Motor neuron (in vitro differentiated cells): ENCODE measurements at regions not wholly inside any gene's neighbourhood (a gene's known extent, or its start where the extent isn't known, plus 50 kb on each side); places are given as distances from the start of the nearest gene placed in this dataset.
"Not testable (repeated sequence)": the region's sequence is repeated elsewhere in the genome, so short reads cannot be mapped to it uniquely, and the experiment has no call there.

Source experiments
- ATAC-seq, 8 experiments: fragments of 200-7000 bp; cut with Tn5 transposase; replicated peaks in 6 of 8; 2 replicates each; pipeline ENCODE4 v1.8.0; 2021; ENCODE audit warnings: mild to moderate bottlenecking in 8 of 8, moderate library complexity in 8 of 8
- H3K27ac ChIP-seq, 2 donors: fragments of 250-450 bp; sonication (Bioruptor Pico); 2 replicates each; pipeline ENCODE4 v1.9.0; 2021; ENCODE audit warnings: antibody characterized with exemption in 2 of 2, mild to moderate bottlenecking in 2 of 2, moderate library complexity in 1 of 2
- H3K4me1 ChIP-seq, 2 donors: fragments of 250-450 bp; sonication (Bioruptor Pico); replicated peaks in 1 of 2; 2 replicates each; pipeline ENCODE4 v1.6.1; 2021; ENCODE audit warnings: antibody characterized with exemption in 2 of 2, mild to moderate bottlenecking in 2 of 2, moderate library complexity in 1 of 2
- H3K4me3 ChIP-seq, 5 donors: fragments of 250-450 bp; sonication (Bioruptor Pico); 2 replicates each; pipeline ENCODE4 v1.9.0; 2021; ENCODE audit warnings: antibody characterized with exemption in 5 of 5, mild to moderate bottlenecking in 5 of 5, moderate library complexity in 4 of 5
- WGBS, 10 experiments: fragments of 450-650 bp; shearing (Covaris generic); methylation state at CpG; one replicate each; pipeline ENCODE4 v1.0.0; 2022; 5-methylcytosine and 5-hydroxymethylcytosine counted together
- in situ Hi-C, 9 experiments: fragments of 400-800 bp; cut with MboI; loops; one replicate each; pipeline ENCODE4 v1.15.0; 2021; ENCODE audit warnings: low sequenced_read_pairs in 9 of 9, low pct_unique_long_range_greater_than_20kb in 2 of 9; ENCODE audit not compliant: unreplicated experiment in 9 of 9

DNA sequence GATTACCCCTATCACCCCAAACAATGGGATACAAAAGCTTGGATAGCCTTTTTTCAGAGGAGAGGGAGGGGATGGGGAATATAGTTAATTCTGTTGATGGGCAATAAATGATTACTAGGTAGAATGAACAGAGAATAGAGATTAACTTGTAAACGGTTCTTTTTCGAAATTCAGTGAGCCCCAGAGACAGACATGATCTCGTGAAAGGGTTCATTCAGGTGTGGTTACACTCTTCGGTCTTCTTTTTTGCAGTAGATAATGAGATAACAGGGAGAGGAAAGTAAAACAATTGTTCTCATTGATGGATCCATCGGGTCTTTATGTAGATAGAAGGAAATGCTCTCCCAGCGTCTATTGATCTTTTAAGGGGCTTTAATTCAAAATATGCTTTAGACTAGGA is 69.3 kb upstream of the RASSF8 start:
- WGBS, 10 experiments, result 0 to 89% (median 62%) methylated on average over 1 to 6 of the region's 6 CpGs; no CpG with 5 or more reads in 1 of the 10 experiments
- H3K27ac ChIP-seq, result no peak overlapping the region
- in situ Hi-C loops, result no loop called here
- no peak for ATAC-seq
- H3K4me3 ChIP-seq, result no peak overlapping the region
- peaks cover 0 to 12% of the 10 kb centered on the region in 2 donors for H3K4me1 ChIP-seq

DNA sequence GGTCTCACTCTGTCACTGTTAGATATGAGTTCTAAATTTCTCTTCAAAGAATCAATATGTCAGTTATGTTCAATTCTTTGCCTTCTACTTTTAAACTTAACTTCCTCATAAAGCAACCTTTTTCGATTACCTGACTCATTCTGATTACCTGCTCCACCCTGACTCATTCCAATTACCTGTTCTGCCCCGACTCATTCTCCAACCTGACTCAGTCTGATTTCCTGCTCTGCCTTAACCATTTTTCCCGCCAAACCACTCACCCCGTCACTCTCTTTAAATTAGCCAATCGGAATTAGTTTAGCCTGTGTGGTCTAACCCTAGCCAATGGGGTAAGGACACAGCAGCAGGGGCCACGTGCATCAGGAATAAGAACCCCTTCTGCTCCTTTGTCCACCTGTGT is 67.4 kb upstream of the RASSF8 start:
- H3K4me1 ChIP-seq, result peaks cover 0 to 12% of the 10 kb centered on the region in 2 donors
- ATAC-seq, H3K27ac ChIP-seq, H3K4me3 ChIP-seq, in situ Hi-C loops: not testable (repeated sequence)
- 67 to 100% (median 93%) methylated on average over 1 to 6 of the region's 6 CpGs for WGBS, 10 experiments

DNA sequence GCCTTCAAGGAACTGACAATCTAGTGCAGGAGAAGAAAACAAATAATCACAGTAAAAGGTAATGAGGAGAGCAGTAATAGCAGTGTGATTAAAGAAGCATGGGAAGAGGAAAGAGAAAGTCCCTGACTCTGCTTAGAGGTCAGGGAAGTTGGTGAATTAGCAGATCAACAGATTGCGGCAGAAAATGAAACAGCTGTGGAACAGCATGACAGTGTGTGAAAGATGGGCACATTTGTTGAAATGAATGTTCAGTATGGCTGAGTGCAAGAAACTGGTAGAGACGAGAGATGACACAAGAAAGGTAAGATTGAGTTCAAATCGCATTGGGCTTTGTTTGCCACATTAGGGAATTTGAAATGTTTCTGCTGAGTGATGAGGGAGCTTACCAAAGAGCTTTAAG is 63.7 kb upstream of the RASSF8 start:
- Histone ChIP-seq H3K4me1 (no peaks in the 10 kb centered on the region), H3K4me3 (no peak overlapping the region), H3K27ac (no peak overlapping the region)
- ATAC-seq, result no peak
- in situ Hi-C loops, result no loop called here
- WGBS, 10 experiments, result 37 to 96% (median 77%) methylated on average over 1 to 3 of the region's 3 CpGs

DNA sequence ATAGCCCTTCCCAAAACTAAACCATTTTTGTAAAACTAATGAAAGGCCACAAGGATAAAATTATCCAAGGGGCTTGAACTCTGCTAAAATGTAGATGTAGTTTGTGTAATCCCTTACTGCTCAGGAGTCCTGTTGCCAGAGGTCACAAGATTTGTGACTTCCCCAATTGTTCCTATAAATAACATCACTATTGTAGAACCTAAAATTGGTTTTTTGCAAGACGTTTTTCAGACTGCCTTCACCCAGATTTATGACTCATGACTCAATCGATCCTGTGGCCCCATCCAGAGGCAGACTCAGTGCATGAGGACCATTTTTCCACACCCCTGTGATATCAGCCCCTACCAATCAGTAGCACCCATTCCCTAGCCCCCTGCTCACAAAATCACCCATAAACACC is 61.5 kb upstream of the RASSF8 start:
- 0 to 92% (median 40%) methylated on average over 1 to 2 of the region's 2 CpGs; no CpG with 5 or more reads in 5 of the 10 experiments for WGBS, 10 experiments
- no peak overlapping the region for H3K27ac ChIP-seq
- ATAC-seq, result no peak
- H3K4me3 ChIP-seq, result no peak overlapping the region
- no peaks in the 10 kb centered on the region for H3K4me1 ChIP-seq
- in situ Hi-C loops, result no loop called here

DNA sequence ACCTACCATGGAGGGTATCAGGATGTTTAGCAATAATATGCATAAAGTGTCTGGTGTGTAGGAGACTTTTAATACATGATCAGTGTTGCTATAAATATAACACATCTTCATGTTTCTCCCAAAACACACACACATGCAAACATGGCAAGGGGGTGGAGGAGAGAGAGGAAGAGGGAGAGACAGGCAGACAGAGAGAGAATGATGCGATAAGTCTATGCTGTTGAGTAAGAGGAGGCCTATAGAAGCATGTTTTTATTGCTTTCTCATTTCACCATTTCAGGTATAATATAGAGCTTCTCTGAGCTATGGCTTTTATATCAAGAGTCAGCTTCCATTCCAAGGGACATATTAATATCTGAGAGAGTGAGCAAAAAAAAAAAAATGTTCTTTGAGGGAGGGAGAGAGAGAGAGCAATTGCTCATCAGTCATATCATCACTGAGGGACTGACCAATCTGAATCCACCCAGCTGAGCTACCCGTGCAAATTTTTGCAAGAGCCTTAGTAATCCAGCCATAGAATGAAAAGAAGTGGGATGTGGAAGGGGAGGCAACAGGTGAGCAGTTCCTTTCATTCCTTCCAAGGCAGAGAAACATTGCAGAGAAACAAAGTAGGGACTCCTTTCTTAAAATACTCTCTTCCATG is 54.8 kb upstream of the RASSF8 start:
- peak in 4 of 8 experiments; percentile 11 to 90 (median 21) for ATAC-seq
- in situ Hi-C loops, result no loop called here
- Histone ChIP-seq H3K4me3 (no peak overlapping the region), H3K27ac (no peak overlapping the region), H3K4me1 (peaks cover 0 to 10% of the 10 kb centered on the region in 2 donors)
- 36 to 100% (median 80%) methylated on average over 1 to 2 of the region's 2 CpGs; no CpG with 5 or more reads in 4 of the 10 experiments for WGBS, 10 experiments

DNA sequence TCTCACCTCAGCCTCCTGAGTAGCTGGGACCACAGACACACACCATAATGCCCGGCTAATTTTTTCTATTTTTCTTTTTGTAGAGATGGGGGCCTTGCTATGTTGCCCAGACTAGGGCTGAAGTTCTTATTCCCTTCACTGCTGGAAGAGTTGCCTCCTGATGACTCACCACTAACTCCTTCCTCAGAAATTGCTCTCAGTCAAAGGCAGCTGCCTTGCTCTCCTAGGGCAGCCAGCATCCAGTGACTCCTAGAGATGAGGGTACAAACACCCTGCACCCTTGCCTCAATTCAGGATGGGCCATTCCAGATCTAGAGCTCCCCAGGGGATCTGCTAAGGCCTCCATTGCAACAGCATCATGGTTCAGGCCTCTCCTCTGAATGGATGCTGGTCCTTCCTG is 54.0 kb upstream of the RASSF8 start:
- in situ Hi-C loops, result no loop called here
- H3K27ac ChIP-seq, result no peak overlapping the region
- ATAC-seq, result peak in 1 of 8 experiments; percentile 25
- H3K4me3 ChIP-seq, result no peak overlapping the region
- WGBS, 10 experiments, result 83 to 100% (median 88%) methylated on average over 1 of the region's 1 CpG; no CpG with 5 or more reads in 6 of the 10 experiments
- peaks cover 0 to 10% of the 10 kb centered on the region in 2 donors for H3K4me1 ChIP-seq

DNA sequence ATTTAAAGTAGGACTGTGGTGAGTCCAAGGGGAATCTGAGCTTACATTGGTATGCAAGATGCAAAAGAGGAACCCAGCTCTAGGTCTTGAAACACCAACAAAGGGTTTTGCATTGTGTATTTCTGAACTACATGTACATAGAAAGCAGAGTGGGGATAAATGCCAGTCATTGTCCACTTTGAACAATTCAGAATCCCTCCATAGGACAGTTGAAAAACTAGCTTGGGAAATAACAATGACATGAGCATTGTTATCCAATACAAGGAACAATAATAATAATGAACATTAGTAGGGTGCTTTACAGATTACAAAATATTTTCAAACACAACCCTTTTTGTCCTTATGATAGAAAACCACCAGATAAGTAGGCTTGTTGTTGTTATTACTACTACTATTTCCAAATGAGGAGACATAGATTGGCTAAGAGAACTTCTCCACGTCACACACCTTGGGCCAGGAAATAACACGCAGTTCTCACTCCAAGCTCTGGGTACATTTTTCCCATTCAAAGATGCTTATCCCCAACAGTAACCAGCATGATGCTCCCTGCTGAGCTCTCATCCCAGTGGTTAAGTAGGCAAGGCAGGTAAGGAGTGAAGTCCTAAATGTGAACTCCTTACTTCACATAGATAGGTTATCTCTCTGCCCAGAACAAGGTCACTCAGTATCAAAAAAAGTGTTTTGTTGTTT is 51.7 kb upstream of the RASSF8 start:
- WGBS, 10 experiments, result 80 to 100% (median 100%) methylated on average over 1 to 2 of the region's 2 CpGs; no CpG with 5 or more reads in 6 of the 10 experiments
- Histone ChIP-seq H3K4me1 (peaks cover 0 to 10% of the 10 kb centered on the region in 2 donors), H3K27ac (no peak overlapping the region), H3K4me3 (no peak overlapping the region)
- in situ Hi-C loops, result no loop called here
- ATAC-seq, result peak in 2 of 8 experiments; percentile 23 to 26
